Upper lobe of left lung (tissue), 6 donors: ENCODE measurements at regions not wholly inside any gene's neighbourhood (a gene's known extent, or its start where the extent isn't known, plus 50 kb on each side); places are given as distances from the start of the nearest gene placed in this dataset.

Experiments
- ATAC-seq, 2 donors: fragments of 200-7000 bp; cut with Tn5 transposase; one replicate each; pipeline ENCODE4 v1.9.1; 2022; ENCODE audit warnings: mild to moderate bottlenecking in 2 of 2, moderate library complexity in 2 of 2; ENCODE audit not compliant: low FRiP score in 2 of 2
- DNase-seq, 2 donors: peaks; one replicate each; pipeline ENCODE4 v3.0.0-alpha.2; 2019 to 2020
- H3K27ac ChIP-seq, 4 donors: fragments of 200-600 bp; sonication (generic); one replicate each; pipeline ENCODE4 v1.5.1; 2016 to 2019
- H3K27me3 ChIP-seq, 4 donors: fragments of 200-600 bp; sonication (generic); one replicate each; pipeline ENCODE4 v1.5.1; 2017 to 2019
- H3K36me3 ChIP-seq, 4 donors: fragments of 200-600 bp; sonication (generic); one replicate each; pipeline ENCODE4 v1.5.1; 2016 to 2019
- H3K4me1 ChIP-seq, 4 donors: fragments of 200-600 bp; sonication (generic); one replicate each; pipeline ENCODE4 v1.5.1; 2018 to 2019
- H3K4me3 ChIP-seq, 4 donors: fragments of 200-600 bp; sonication (generic); one replicate each; pipeline ENCODE4 v1.5.1; 2017 to 2019; ENCODE audit warnings: mild to moderate bottlenecking in 2 of 4, moderate library complexity in 1 of 4
- H3K9me3 ChIP-seq, 4 donors: fragments of 200-600 bp; sonication (generic); one replicate each; pipeline ENCODE4 v1.5.1; 2018 to 2019
- EP300 ChIP-seq, 4 donors: sonication (generic); formaldehyde crosslinking; IDR thresholded peaks; one replicate each; pipeline ENCODE4 v1.5.1; 2017; ENCODE audit warnings: antibody characterized with exemption in 4 of 4, control low read depth in 2 of 4
- POLR2A ChIP-seq, 4 donors: fragments of 450-650 bp; IDR thresholded peaks; one replicate each; pipeline ENCODE4 v1.5.1; 2016 to 2017; ENCODE audit warnings: antibody characterized with exemption in 4 of 4, mild to moderate bottlenecking in 2 of 4
- POLR2AphosphoS5 ChIP-seq, 2 donors: sonication (generic); formaldehyde crosslinking; IDR thresholded peaks; one replicate each; pipeline ENCODE4 v1.5.1; 2017; ENCODE audit warnings: antibody characterized with exemption in 2 of 2
- WGBS, 2 donors: methylation state at CpG; one replicate each; pipeline ENCODE4 v1.1.5; 2017 to 2018; 5-methylcytosine and 5-hydroxymethylcytosine counted together
- TF ChIP-seq, protein P1 (sequence below), 6 experiments: fragments of 450-650 bp in 4 of 6; fragments of 200-600 bp in 2 of 6; sonication (generic) in 2 of 6; IDR thresholded peaks; one replicate each; pipeline ENCODE4 v1.5.1; 2016 to 2019; ENCODE audit warnings: antibody characterized with exemption in 6 of 6
- donor health status: DM: no; HTN: no; CAD: no; lungs with moderate emphysema.
- donor health status: DM: no; HTN: yes; CAD: no; lungs with severe emphysema.

DNA sequence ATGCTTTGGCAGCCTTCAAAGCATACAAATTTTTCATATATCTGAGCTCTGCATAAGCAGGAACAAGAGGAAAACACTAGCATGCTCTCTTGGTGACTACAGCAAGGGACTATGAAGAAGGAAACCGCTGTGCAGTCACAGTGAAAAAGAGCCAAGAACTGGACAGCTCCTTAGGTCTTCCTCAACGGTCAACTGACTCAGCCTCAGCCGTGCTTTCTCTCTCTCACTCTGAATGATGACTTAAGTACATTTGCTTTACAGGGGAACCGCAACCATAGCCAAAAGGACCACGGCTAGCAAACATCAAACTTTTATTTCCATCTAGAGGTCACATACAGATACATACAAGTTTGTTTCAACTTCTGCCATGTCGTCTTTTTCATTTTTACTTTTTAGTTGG is 69.9 kb downstream of the HYCC1 start:
- peak in 1 of 2 donors; percentile 24 for DNase-seq
- Histone ChIP-seq H3K36me3 (peaks cover 0 to 13% (median 0%) of the 10 kb centered on the region in 4 donors), H3K4me3 (no peak overlapping the region), H3K9me3 (no peaks in the 10 kb centered on the region), H3K27ac (no peak overlapping the region), H3K4me1 (peaks cover 0 to 11% (median 0%) of the 10 kb centered on the region in 4 donors), H3K27me3 (no peaks in the 10 kb centered on the region)
- TF ChIP-seq, protein P1, sequence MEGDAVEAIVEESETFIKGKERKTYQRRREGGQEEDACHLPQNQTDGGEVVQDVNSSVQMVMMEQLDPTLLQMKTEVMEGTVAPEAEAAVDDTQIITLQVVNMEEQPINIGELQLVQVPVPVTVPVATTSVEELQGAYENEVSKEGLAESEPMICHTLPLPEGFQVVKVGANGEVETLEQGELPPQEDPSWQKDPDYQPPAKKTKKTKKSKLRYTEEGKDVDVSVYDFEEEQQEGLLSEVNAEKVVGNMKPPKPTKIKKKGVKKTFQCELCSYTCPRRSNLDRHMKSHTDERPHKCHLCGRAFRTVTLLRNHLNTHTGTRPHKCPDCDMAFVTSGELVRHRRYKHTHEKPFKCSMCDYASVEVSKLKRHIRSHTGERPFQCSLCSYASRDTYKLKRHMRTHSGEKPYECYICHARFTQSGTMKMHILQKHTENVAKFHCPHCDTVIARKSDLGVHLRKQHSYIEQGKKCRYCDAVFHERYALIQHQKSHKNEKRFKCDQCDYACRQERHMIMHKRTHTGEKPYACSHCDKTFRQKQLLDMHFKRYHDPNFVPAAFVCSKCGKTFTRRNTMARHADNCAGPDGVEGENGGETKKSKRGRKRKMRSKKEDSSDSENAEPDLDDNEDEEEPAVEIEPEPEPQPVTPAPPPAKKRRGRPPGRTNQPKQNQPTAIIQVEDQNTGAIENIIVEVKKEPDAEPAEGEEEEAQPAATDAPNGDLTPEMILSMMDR (IDR thresholded peaks at IDR 0.05) = no peak
- TF ChIP-seq EP300 (IDR thresholded peaks at IDR 0.05) (no peak), POLR2AphosphoS5 (IDR thresholded peaks at IDR 0.05) (no peak), POLR2A (IDR thresholded peaks at IDR 0.05) (no peak)
- ATAC-seq = peak in 1 of 2 donors; percentile 62
- 55 to 72% methylated on average over 6 of the region's 6 CpGs for WGBS, 2 donors

DNA sequence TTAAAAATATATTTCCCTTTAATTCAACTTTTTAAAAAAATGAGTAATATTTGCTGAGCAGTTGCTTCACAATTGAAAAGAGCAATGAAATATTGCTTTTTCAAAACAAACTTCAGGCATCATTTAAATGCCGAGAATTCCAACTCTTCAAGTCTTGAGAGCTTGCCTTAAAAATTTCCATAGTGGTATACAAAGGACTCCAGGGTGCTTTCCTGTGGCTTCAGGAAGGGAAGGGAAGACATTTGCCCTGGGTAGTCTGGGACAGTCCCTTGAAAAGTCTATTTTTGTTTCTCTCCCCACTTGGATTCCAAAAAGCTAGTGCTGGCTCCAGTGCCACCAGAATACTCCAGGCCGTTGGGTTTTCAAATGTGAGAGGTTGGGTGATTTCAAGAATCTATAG is 71.7 kb downstream of the HYCC1 start:
- H3K9me3 ChIP-seq = no peaks in the 10 kb centered on the region
- WGBS, 2 donors = 62 to 87% methylated on average over 2 of the region's 2 CpGs

DNA sequence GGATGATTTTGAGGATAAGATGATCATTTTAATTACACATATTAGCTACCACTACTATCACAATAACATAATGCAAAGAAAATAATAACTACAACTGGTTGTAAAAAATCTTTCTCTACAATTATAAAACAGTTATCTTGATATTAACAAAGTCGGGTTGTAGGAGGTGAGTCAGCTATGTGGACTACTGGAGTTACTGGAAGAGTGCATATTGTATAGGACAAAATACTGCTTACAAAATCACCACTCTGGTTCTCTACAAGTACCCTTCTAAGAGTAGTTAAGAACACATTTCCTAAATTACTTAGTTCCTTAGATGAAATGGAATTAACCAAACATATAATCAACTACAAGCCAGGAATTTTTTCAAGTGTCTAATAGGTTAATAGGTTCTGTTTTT is 74.1 kb downstream of the HYCC1 start:
- peaks cover 0 to 3% (median 0%) of the 10 kb centered on the region in 4 donors for H3K36me3 ChIP-seq
- H3K27me3 ChIP-seq = no peaks in the 10 kb centered on the region
- H3K4me1 ChIP-seq = peaks cover 0 to 8% (median under 1%) of the 10 kb centered on the region in 4 donors
- no peak overlapping the region for H3K27ac ChIP-seq
- DNase-seq = no peak
- ATAC-seq = no peak
- TF ChIP-seq EP300 (IDR thresholded peaks at IDR 0.05) (no peak), POLR2A (IDR thresholded peaks at IDR 0.05) (no peak), POLR2AphosphoS5 (IDR thresholded peaks at IDR 0.05) (no peak)
- TF ChIP-seq, protein P1 (IDR thresholded peaks at IDR 0.05) = no peak
- 68 to 76% methylated on average over 1 of the region's 1 CpG for WGBS, 2 donors
- H3K9me3 ChIP-seq = no peaks in the 10 kb centered on the region
- H3K4me3 ChIP-seq = no peak overlapping the region

More for the DNA sequence above, 71.7 kb downstream of the HYCC1 start:
- H3K4me3 ChIP-seq = no peak overlapping the region
- H3K36me3 ChIP-seq = peaks cover 0 to 13% (median 0%) of the 10 kb centered on the region in 4 donors
- TF ChIP-seq, protein P1 (IDR thresholded peaks at IDR 0.05) = no peak
- TF ChIP-seq EP300 (IDR thresholded peaks at IDR 0.05) = no peak
- TF ChIP-seq POLR2AphosphoS5 (IDR thresholded peaks at IDR 0.05) = no peak
- TF ChIP-seq POLR2A (IDR thresholded peaks at IDR 0.05) = no peak
- DNase-seq = no peak
- H3K27ac ChIP-seq = no peak overlapping the region
- ATAC-seq = no peak
- H3K4me1 ChIP-seq = peaks cover 0 to 5% (median 0%) of the 10 kb centered on the region in 4 donors
- H3K27me3 ChIP-seq = no peaks in the 10 kb centered on the region

DNA sequence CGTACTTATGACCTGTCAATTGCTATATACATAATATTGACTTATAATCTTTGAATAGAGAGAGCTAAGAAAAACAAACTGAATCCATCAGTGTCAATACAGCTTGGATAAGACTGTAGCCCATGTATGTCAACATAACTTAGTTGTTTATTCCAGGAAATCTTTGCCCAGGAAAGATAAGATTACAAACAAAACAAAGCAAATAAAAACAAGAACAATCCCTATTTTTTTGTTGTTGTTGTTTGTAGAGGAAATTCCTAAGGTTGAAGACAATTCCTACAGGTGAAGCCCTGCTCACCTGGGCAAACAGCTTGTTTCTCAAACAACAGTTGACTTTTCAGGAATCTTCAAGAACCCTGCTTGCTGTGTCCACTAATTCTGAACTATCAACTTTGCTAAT is 76.0 kb downstream of the HYCC1 start:
- Histone ChIP-seq H3K27ac (no peak overlapping the region), H3K4me1 (peaks cover 0 to 7% (median 6%) of the 10 kb centered on the region in 4 donors), H3K36me3 (peaks cover 0 to 3% (median 0%) of the 10 kb centered on the region in 4 donors), H3K27me3 (no peaks in the 10 kb centered on the region), H3K9me3 (no peaks in the 10 kb centered on the region), H3K4me3 (no peak overlapping the region)
- ATAC-seq = no peak
- WGBS, 2 donors = 77 to 79% methylated on average over 1 of the region's 1 CpG
- DNase-seq = no peak
- TF ChIP-seq, protein P1 (IDR thresholded peaks at IDR 0.05) = no peak
- TF ChIP-seq POLR2A (IDR thresholded peaks at IDR 0.05) (no peak), EP300 (IDR thresholded peaks at IDR 0.05) (no peak), POLR2AphosphoS5 (IDR thresholded peaks at IDR 0.05) (no peak)

DNA sequence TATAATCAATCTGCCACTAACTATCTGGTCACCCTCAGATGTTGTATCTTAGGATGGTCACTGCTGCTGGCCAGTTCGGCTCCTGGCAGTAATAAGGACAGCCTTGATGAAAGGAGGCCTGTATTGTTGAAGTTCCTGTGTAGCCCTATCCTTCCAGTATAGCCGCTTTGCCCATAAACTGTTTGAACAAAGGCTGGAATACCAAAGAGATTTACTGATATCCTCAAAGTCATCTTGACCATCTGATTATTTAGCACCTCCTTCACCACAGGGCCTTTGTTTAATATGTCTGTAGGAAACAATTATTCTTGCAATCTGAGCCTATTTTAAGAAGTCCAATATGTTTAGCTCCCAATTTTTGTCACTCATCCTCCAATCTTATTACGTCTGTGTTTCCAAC is 77.7 kb downstream of the HYCC1 start:
- H3K36me3 ChIP-seq = peaks cover 0 to 3% (median 0%) of the 10 kb centered on the region in 4 donors
- ATAC-seq (no peak), DNase-seq (no peak)
- H3K27me3 ChIP-seq = no peaks in the 10 kb centered on the region
- H3K4me1 ChIP-seq = peaks cover 0 to 7% (median 6%) of the 10 kb centered on the region in 4 donors
- WGBS, 2 donors = 83 to 86% methylated on average over 3 of the region's 3 CpGs
- H3K4me3 ChIP-seq = no peak overlapping the region
- no peak for TF ChIP-seq POLR2A (IDR thresholded peaks at IDR 0.05)
- TF ChIP-seq, protein P1 (IDR thresholded peaks at IDR 0.05) = no peak
- TF ChIP-seq POLR2AphosphoS5 (IDR thresholded peaks at IDR 0.05) = no peak
- no peak for TF ChIP-seq EP300 (IDR thresholded peaks at IDR 0.05)
- no peak overlapping the region for H3K27ac ChIP-seq
- no peaks in the 10 kb centered on the region for H3K9me3 ChIP-seq
